HCT116 (cell line): ENCODE measurements at regions not wholly inside any gene's neighbourhood (a gene's known extent, or its start where the extent isn't known, plus 50 kb on each side); places are given as distances from the start of the nearest gene placed in this dataset.

Source experiments
- ATAC-seq: fragments of 200-7000 bp; cut with Tn5 transposase; 2 replicates; pipeline ENCODE4 v1.9.1; 2020; ENCODE audit warnings: mild to moderate bottlenecking, moderate library complexity
- BruUV-seq: library from RNA; stranded (reverse); fragments of 400-500 nt; replicated peaks from 2 replicates; lab custom pipeline; 2021; lab: Mats Ljungman, UMichigan
- CTCF ChIA-PET: fragments of 300-600 bp; sonication (Branson Sonifier 250); formaldehyde crosslinking; loops from one replicate; lab custom pipeline; 2021; ENCODE audit warnings: antibody characterized with exemption; lab: Charles Lee
- POLR2A ChIA-PET: fragments of 300-600, 350-600 bp; sonication (Branson Sonifier 250); formaldehyde crosslinking; loops from one replicate; lab custom pipeline; 2021; ENCODE audit warnings: antibody characterized with exemption; lab: Charles Lee
- RAD21 ChIA-PET, 2 experiments: fragments of 300-600 bp; sonication (Branson Sonifier 250); formaldehyde crosslinking; loops; one replicate each; lab custom pipeline; 2023; ENCODE audit warnings: low total read pairs in 2 of 2; ENCODE audit not compliant: uncharacterized antibody in 2 of 2, unreplicated experiment in 2 of 2, low non-redundant PET in 1 of 2; lab: Charles Lee
- DNase-seq: peaks from one replicate; pipeline ENCODE4 v3.0.0-alpha.2; 2010; ENCODE audit warnings: low read depth, low spot score
- H2AFZ ChIP-seq: fragments of 200-600 bp; shearing (Covaris generic), sonication (generic); 2 replicates; pipeline ENCODE4 v1.6.1; 2017; ENCODE audit warnings: low read depth, mixed run types, mixed read lengths, antibody characterized with exemption, low read length; ENCODE audit not compliant: poor library complexity, severe bottlenecking
- H3K27ac ChIP-seq: 2 replicates; pipeline ENCODE4 v1.5.1; 2012; ENCODE audit warnings: low read depth, low read length
- H3K27me3 ChIP-seq: fragments of 200-600 bp; sonication (generic); 2 replicates; pipeline ENCODE4 v1.6.1; 2016; ENCODE audit warnings: mixed run types, low read length, mixed read lengths; ENCODE audit not compliant: insufficient read depth
- H3K36me3 ChIP-seq, 2 experiments: fragments of 200-500 bp in 1 of 2; fragments of 200-600 bp in 1 of 2; sonication (Bioruptor generic) in 1 of 2; sonication (generic) in 1 of 2; 2 replicates each; pipeline versions ENCODE4 v1.5.1 to v1.6.1; 2014 to 2016; ENCODE audit warnings: low read length in 2 of 2, inconsistent platforms in 1 of 2, mixed read lengths in 1 of 2, mixed run types in 1 of 2; ENCODE audit not compliant: insufficient read depth in 2 of 2, control insufficient read depth in 1 of 2
- H3K4me1 ChIP-seq, 2 experiments: fragments of 200-600 bp in 1 of 2; sonication (generic) in 1 of 2; 2 replicates each; pipeline versions ENCODE4 v1.5.1 to v1.6.1; 2012 to 2017; ENCODE audit warnings: low read length in 2 of 2, inconsistent platforms in 1 of 2, mild to moderate bottlenecking in 1 of 2, mixed read lengths in 1 of 2, mixed run types in 1 of 2, moderate library complexity in 1 of 2; ENCODE audit not compliant: insufficient read depth in 2 of 2, control insufficient read depth in 1 of 2
- H3K4me2 ChIP-seq: fragments of 200-600 bp; sonication (generic); 2 replicates; pipeline ENCODE4 v1.6.1; 2017; ENCODE audit warnings: mixed run types, low read length, mixed read lengths
- H3K4me3 ChIP-seq, 2 experiments: fragments of 200-600 bp in 1 of 2; sonication (generic) in 1 of 2; replicated peaks in 1 of 2; 2 replicates each; pipeline ENCODE4 v1.5.1; 2011 to 2016; ENCODE audit warnings: low read length in 2 of 2, control low read depth in 1 of 2, low read depth in 1 of 2, mild to moderate bottlenecking in 1 of 2, mixed read lengths in 1 of 2, mixed run types in 1 of 2
- H3K79me2 ChIP-seq: fragments of 200-600 bp; sonication (generic); 2 replicates; pipeline ENCODE4 v1.6.1; 2017; ENCODE audit warnings: mild to moderate bottlenecking, mixed run types, low read length, moderate library complexity, mixed read lengths; ENCODE audit not compliant: insufficient read depth
- H3K9ac ChIP-seq: fragments of 200-600 bp; sonication (generic); 2 replicates; pipeline ENCODE4 v1.6.1; 2016; ENCODE audit warnings: low read length, mixed read lengths
- H3K9me2 ChIP-seq: fragments of 200-600 bp; sonication (generic), shearing (Covaris generic); 2 replicates; pipeline ENCODE4 v1.6.1; 2017; ENCODE audit warnings: mixed run types, mild to moderate bottlenecking, moderate library complexity; ENCODE audit not compliant: insufficient read depth
- H3K9me3 ChIP-seq, 2 experiments: fragments of 200-500 bp in 1 of 2; fragments of 200-600 bp in 1 of 2; sonication (Bioruptor generic) in 1 of 2; sonication (generic) in 1 of 2; 2 replicates each; pipeline ENCODE4 v1.6.1; 2014 to 2017; ENCODE audit warnings: low read length in 2 of 2, mixed read lengths in 2 of 2, inconsistent platforms in 1 of 2, low read depth in 1 of 2, mild to moderate bottlenecking in 1 of 2, mixed run types in 1 of 2, moderate library complexity in 1 of 2; ENCODE audit not compliant: control insufficient read depth in 1 of 2, insufficient read depth in 1 of 2
- H4K20me1 ChIP-seq: fragments of 200-600 bp; sonication (generic), shearing (Covaris generic); 2 replicates; pipeline ENCODE4 v1.6.1; 2017; ENCODE audit warnings: mixed run types, mild to moderate bottlenecking, moderate library complexity; ENCODE audit not compliant: insufficient read depth
- CBX3 ChIP-seq: IDR thresholded peaks from 2 replicates; pipeline ENCODE4 v1.6.1; 2012; ENCODE audit warnings: low read depth
- CEBPB ChIP-seq: IDR thresholded peaks from 2 replicates; pipeline ENCODE4 v1.6.1; 2012; ENCODE audit warnings: low read depth
- ELF1 ChIP-seq: IDR thresholded peaks from 2 replicates; pipeline ENCODE4 v1.6.1; 2012; ENCODE audit warnings: low read depth, borderline replicate concordance
- EZH2phosphoT487 ChIP-seq: fragments of 200-600 bp; IDR thresholded peaks from 2 replicates; pipeline ENCODE4 v1.6.1; 2018; ENCODE audit warnings: antibody characterized with exemption, borderline replicate concordance
- JUND ChIP-seq: IDR thresholded peaks from 2 replicates; pipeline ENCODE4 v1.6.1; 2012
- POLR2A ChIP-seq: IDR thresholded peaks from 2 replicates; pipeline ENCODE4 v1.7.0; 2011; ENCODE audit warnings: borderline replicate concordance; ENCODE audit not compliant: insufficient read depth, insufficient read length; ENCODE audit errors: extremely low read depth
- RAD21 ChIP-seq: IDR thresholded peaks from 2 replicates; pipeline ENCODE4 v1.6.1; 2012; ENCODE audit warnings: low read depth, mild to moderate bottlenecking
- SIN3A ChIP-seq: IDR thresholded peaks from 2 replicates; pipeline ENCODE4 v1.6.1; 2012; ENCODE audit warnings: low read depth
- SP1 ChIP-seq: IDR thresholded peaks from 2 replicates; pipeline ENCODE4 v1.6.1; 2012; ENCODE audit warnings: low read depth
- TCF7L2 ChIP-seq: IDR thresholded peaks from 2 replicates; pipeline ENCODE4 v1.7.0; 2011; ENCODE audit warnings: borderline replicate concordance, inconsistent platforms; ENCODE audit not compliant: insufficient read depth, insufficient read length; ENCODE audit errors: extremely low read depth
- ZFX ChIP-seq: fragments of 450-650 bp; IDR thresholded peaks from 2 replicates; pipeline ENCODE4 v1.6.1; 2017
- intact Hi-C: fragments of 100-400 bp; cut with micrococcal nuclease; formaldehyde crosslinking; loops from 2 replicates; pipeline ENCODE4 v1.10.0; 2022
- TF ChIP-seq, protein P1 (sequence below): IDR thresholded peaks from 2 replicates; pipeline ENCODE4 v1.6.1; 2012
- TF ChIP-seq, protein P2 (sequence below), 3 experiments: fragments of 200-600 bp in 1 of 3; sonication (generic) in 1 of 3; IDR thresholded peaks in 2 of 3; conservative IDR thresholded peaks in 1 of 3; 2 replicates each; pipeline ENCODE4 v1.5.1; 2012 to 2017; ENCODE audit warnings: low read depth in 2 of 3, low read length in 2 of 3, antibody characterized with exemption in 1 of 3, borderline replicate concordance in 1 of 3, control low read depth in 1 of 3, mild to moderate bottlenecking in 1 of 3, mixed read lengths in 1 of 3, mixed run types in 1 of 3, moderate library complexity in 1 of 3; ENCODE audit not compliant: insufficient read depth in 1 of 3
- TF ChIP-seq, protein P3 (sequence below): IDR thresholded peaks from 2 replicates; pipeline ENCODE4 v1.6.1; 2012

DNA sequence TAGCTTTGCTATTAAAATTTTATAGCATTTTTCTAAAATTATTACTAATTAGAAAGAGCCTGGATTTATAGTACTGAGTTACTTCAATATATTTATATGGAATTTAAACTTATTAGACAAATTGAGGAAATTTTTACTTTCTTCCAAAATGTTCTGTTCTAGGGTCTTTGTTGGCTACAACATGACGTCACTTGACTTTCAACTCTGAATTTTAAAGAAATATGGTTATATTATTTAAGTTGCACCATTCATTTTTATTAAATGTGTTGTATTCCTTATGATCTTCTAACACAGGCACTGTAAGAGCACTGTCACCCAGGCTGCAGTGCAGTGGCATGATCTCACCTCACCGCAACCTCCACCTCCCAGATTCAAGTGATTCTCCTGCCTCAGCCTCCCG is 119.4 kb upstream of the CYLC2 start:
- no peak for DNase-seq

DNA sequence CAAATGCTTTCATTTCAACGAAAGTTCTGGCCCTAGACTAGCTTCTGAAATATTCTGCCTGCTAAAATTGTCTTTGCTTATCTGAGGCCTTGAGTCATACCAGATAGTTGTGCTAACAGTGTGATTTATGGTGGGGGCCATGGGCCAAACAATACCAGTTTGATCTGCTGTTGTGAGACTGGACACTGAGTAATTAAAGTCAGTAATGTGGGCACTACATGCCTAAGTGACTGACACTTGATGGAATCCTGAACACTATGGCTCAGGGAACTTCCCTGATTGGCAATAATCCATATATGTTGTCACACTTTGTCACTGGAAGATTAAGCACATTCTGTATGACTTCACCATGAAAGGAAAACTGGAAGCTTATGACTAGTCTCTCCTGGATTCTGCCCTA is 127.6 kb upstream of the CYLC2 start:
- H3K4me3 ChIP-seq: no peak overlapping the region
- H3K79me2 ChIP-seq: no peaks in the 10 kb centered on the region
- H4K20me1 ChIP-seq: no peaks in the 10 kb centered on the region
- no peak overlapping the region for H3K27ac ChIP-seq
- H3K9me3 ChIP-seq: peaks cover 0 to 12% of the 10 kb centered on the region in 2 experiments; a peak in 2 of 4 replicates
- no peaks in the 10 kb centered on the region for H3K9me2 ChIP-seq
- H3K4me1 ChIP-seq: no peaks in the 10 kb centered on the region
- intact Hi-C loops: no loop called here
- RAD21 ChIA-PET: no interaction called here
- CTCF ChIA-PET: no interaction called here
- H3K36me3 ChIP-seq: no peaks in the 10 kb centered on the region
- no peak overlapping the region for H2AFZ ChIP-seq
- ATAC-seq (no peak), DNase-seq (no peak)
- POLR2A ChIA-PET: no interaction called here
- no TSS peak for BruUV-seq
- H3K9ac ChIP-seq: no peak overlapping the region
- no peak overlapping the region for H3K4me2 ChIP-seq
- H3K27me3 ChIP-seq: no peaks in the 10 kb centered on the region
- no peak for TF ChIP-seq CEBPB
- no peak for TF ChIP-seq SIN3A
- TF ChIP-seq POLR2A: no peak
- TF ChIP-seq, protein P1, sequence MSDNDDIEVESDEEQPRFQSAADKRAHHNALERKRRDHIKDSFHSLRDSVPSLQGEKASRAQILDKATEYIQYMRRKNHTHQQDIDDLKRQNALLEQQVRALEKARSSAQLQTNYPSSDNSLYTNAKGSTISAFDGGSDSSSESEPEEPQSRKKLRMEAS: no peak
- TF ChIP-seq TCF7L2: no peak
- no peak for TF ChIP-seq EZH2phosphoT487
- no peak for TF ChIP-seq ZFX
- TF ChIP-seq CBX3: no peak
- TF ChIP-seq, protein P2, sequence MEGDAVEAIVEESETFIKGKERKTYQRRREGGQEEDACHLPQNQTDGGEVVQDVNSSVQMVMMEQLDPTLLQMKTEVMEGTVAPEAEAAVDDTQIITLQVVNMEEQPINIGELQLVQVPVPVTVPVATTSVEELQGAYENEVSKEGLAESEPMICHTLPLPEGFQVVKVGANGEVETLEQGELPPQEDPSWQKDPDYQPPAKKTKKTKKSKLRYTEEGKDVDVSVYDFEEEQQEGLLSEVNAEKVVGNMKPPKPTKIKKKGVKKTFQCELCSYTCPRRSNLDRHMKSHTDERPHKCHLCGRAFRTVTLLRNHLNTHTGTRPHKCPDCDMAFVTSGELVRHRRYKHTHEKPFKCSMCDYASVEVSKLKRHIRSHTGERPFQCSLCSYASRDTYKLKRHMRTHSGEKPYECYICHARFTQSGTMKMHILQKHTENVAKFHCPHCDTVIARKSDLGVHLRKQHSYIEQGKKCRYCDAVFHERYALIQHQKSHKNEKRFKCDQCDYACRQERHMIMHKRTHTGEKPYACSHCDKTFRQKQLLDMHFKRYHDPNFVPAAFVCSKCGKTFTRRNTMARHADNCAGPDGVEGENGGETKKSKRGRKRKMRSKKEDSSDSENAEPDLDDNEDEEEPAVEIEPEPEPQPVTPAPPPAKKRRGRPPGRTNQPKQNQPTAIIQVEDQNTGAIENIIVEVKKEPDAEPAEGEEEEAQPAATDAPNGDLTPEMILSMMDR (IDR thresholded peaks at IDR 0.05 in 2 of 3, conservative IDR thresholded peaks at IDR 0.05 in 1 of 3; ENCODE audit: borderline replicate concordance in 1 of 3, insufficient read depth in 1 of 3, low read depth in 2 of 3, low read length in 2 of 3): no peak
- no peak for TF ChIP-seq SP1
- no peak for TF ChIP-seq JUND
- TF ChIP-seq ELF1: no peak
- TF ChIP-seq RAD21: no peak
- TF ChIP-seq, protein P3, sequence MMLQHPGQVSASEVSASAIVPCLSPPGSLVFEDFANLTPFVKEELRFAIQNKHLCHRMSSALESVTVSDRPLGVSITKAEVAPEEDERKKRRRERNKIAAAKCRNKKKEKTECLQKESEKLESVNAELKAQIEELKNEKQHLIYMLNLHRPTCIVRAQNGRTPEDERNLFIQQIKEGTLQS: no peak

More for the DNA sequence above, 119.4 kb upstream of the CYLC2 start:
- BruUV-seq: no TSS peak
- intact Hi-C loops: no loop called here
- H3K27ac ChIP-seq: no peak overlapping the region
- H3K4me3 ChIP-seq: no peak overlapping the region
- H3K9me3 ChIP-seq: peaks cover 0 to 6% of the 10 kb centered on the region in 2 experiments; a peak in 1 of 4 replicates
- ChIA-PET CTCF (no interaction called here), POLR2A (no interaction called here), RAD21 (no interaction called here)
- H3K4me2 ChIP-seq: no peak overlapping the region
- ATAC-seq: no peak
- no peaks in the 10 kb centered on the region for H3K36me3 ChIP-seq
- TF ChIP-seq POLR2A: no peak
- TF ChIP-seq, protein P2 (IDR thresholded peaks at IDR 0.05 in 2 of 3, conservative IDR thresholded peaks at IDR 0.05 in 1 of 3; ENCODE audit: borderline replicate concordance in 1 of 3, insufficient read depth in 1 of 3, low read depth in 2 of 3, low read length in 2 of 3): no peak
- no peak overlapping the region for H3K9ac ChIP-seq
- no peaks in the 10 kb centered on the region for H3K79me2 ChIP-seq
- no peaks in the 10 kb centered on the region for H3K9me2 ChIP-seq
- H3K27me3 ChIP-seq: no peaks in the 10 kb centered on the region
- H2AFZ ChIP-seq: no peak overlapping the region
- H4K20me1 ChIP-seq: no peaks in the 10 kb centered on the region
- H3K4me1 ChIP-seq: no peaks in the 10 kb centered on the region
